ENCODE measurements at regions not wholly inside any gene's neighbourhood (a gene's known extent, or its start where the extent isn't known, plus 50 kb on each side); places are given as distances from the start of the nearest gene placed in this dataset.

GRCh38 chr6:132174919-132175318 is 223.7 kb upstream of the CCN2 start:
- TF ChIP-seq JUND (CRISPR knock-in tag; IDR thresholded peaks at IDR 0.05) (no peak), WIZ (CRISPR knock-in tag; IDR thresholded peaks at IDR 0.05) (no peak), PLRG1 (conservative IDR thresholded peaks at IDR 0.05) (no peak), ZNF121 (CRISPR knock-in tag; IDR thresholded peaks at IDR 0.05) (no peak), EZH2 (conservative IDR thresholded peaks at IDR 0.05; ENCODE audit: low read depth, low read length) (no peak), ZBTB44 (CRISPR knock-in tag; IDR thresholded peaks at IDR 0.05) (no peak)
- TF ChIP-seq, protein P1, sequence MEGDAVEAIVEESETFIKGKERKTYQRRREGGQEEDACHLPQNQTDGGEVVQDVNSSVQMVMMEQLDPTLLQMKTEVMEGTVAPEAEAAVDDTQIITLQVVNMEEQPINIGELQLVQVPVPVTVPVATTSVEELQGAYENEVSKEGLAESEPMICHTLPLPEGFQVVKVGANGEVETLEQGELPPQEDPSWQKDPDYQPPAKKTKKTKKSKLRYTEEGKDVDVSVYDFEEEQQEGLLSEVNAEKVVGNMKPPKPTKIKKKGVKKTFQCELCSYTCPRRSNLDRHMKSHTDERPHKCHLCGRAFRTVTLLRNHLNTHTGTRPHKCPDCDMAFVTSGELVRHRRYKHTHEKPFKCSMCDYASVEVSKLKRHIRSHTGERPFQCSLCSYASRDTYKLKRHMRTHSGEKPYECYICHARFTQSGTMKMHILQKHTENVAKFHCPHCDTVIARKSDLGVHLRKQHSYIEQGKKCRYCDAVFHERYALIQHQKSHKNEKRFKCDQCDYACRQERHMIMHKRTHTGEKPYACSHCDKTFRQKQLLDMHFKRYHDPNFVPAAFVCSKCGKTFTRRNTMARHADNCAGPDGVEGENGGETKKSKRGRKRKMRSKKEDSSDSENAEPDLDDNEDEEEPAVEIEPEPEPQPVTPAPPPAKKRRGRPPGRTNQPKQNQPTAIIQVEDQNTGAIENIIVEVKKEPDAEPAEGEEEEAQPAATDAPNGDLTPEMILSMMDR (CRISPR knock-in tag; IDR thresholded peaks at IDR 0.05), result no peak
- TF ChIP-seq, protein P2, sequence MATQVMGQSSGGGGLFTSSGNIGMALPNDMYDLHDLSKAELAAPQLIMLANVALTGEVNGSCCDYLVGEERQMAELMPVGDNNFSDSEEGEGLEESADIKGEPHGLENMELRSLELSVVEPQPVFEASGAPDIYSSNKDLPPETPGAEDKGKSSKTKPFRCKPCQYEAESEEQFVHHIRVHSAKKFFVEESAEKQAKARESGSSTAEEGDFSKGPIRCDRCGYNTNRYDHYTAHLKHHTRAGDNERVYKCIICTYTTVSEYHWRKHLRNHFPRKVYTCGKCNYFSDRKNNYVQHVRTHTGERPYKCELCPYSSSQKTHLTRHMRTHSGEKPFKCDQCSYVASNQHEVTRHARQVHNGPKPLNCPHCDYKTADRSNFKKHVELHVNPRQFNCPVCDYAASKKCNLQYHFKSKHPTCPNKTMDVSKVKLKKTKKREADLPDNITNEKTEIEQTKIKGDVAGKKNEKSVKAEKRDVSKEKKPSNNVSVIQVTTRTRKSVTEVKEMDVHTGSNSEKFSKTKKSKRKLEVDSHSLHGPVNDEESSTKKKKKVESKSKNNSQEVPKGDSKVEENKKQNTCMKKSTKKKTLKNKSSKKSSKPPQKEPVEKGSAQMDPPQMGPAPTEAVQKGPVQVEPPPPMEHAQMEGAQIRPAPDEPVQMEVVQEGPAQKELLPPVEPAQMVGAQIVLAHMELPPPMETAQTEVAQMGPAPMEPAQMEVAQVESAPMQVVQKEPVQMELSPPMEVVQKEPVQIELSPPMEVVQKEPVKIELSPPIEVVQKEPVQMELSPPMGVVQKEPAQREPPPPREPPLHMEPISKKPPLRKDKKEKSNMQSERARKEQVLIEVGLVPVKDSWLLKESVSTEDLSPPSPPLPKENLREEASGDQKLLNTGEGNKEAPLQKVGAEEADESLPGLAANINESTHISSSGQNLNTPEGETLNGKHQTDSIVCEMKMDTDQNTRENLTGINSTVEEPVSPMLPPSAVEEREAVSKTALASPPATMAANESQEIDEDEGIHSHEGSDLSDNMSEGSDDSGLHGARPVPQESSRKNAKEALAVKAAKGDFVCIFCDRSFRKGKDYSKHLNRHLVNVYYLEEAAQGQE (IDR thresholded peaks at IDR 0.05; ENCODE audit: borderline replicate concordance in 1 of 2, low read depth in 1 of 2, low read length in 2 of 2), result no peak
- TF ChIP-seq, protein P3, sequence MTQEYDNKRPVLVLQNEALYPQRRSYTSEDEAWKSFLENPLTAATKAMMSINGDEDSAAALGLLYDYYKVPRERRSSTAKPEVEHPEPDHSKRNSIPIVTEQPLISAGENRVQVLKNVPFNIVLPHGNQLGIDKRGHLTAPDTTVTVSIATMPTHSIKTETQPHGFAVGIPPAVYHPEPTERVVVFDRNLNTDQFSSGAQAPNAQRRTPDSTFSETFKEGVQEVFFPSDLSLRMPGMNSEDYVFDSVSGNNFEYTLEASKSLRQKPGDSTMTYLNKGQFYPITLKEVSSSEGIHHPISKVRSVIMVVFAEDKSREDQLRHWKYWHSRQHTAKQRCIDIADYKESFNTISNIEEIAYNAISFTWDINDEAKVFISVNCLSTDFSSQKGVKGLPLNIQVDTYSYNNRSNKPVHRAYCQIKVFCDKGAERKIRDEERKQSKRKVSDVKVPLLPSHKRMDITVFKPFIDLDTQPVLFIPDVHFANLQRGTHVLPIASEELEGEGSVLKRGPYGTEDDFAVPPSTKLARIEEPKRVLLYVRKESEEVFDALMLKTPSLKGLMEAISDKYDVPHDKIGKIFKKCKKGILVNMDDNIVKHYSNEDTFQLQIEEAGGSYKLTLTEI (CRISPR knock-in tag; conservative IDR thresholded peaks at IDR 0.05), result no peak

Measured in HepG2 (cell line).